ENCODE measurements at regions not wholly inside any gene's neighbourhood (a gene's known extent, or its start where the extent isn't known, plus 50 kb on each side); places are given as distances from the start of the nearest gene placed in this dataset.

DNA sequence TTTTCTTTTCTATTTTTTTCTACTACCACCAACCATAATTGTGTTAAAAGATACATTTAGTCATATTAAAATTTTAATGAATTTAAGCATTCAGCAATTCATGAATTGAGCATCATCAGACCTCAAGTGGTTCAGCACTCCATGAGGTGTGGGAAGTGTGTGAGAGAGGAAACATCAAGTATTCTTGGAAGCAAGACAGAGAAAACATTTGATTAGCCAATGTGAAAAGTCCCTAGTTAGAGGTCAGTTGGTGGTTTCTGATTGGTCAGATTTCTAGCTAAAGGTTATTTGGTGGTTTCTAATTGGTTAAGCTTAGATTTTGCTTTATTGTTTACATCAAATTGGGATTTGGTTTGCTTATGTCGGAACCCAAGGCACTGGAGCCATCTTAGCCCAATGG lies 134.7 kb downstream of the KLF5 start:
- TF ChIP-seq, protein P1, sequence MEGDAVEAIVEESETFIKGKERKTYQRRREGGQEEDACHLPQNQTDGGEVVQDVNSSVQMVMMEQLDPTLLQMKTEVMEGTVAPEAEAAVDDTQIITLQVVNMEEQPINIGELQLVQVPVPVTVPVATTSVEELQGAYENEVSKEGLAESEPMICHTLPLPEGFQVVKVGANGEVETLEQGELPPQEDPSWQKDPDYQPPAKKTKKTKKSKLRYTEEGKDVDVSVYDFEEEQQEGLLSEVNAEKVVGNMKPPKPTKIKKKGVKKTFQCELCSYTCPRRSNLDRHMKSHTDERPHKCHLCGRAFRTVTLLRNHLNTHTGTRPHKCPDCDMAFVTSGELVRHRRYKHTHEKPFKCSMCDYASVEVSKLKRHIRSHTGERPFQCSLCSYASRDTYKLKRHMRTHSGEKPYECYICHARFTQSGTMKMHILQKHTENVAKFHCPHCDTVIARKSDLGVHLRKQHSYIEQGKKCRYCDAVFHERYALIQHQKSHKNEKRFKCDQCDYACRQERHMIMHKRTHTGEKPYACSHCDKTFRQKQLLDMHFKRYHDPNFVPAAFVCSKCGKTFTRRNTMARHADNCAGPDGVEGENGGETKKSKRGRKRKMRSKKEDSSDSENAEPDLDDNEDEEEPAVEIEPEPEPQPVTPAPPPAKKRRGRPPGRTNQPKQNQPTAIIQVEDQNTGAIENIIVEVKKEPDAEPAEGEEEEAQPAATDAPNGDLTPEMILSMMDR (IDR thresholded peaks at IDR 0.05): no peak
- no peak for TF ChIP-seq POLR2A (IDR thresholded peaks at IDR 0.05; ENCODE audit: low read depth)

Data from esophagus muscularis mucosa (tissue), 3 donors.